Natural killer cell (primary cell): ENCODE measurements at regions not wholly inside any gene's neighbourhood (a gene's known extent, or its start where the extent isn't known, plus 50 kb on each side); places are given as distances from the start of the nearest gene placed in this dataset.

Experiments used
- ATAC-seq, 3 donors: fragments of 150-1000 bp in 2 of 3; fragments of 200-7000 bp in 1 of 3; cut with Tn5 transposase; 1 replicate in 1 of 3; 2 replicates in 2 of 3; pipeline ENCODE4 v1.10.0; 2021; ENCODE audit warnings: mild to moderate bottlenecking in 2 of 3, moderate library complexity in 2 of 3
- DNase-seq, 2 donors: peaks; one replicate each; pipeline versions ENCODE4 v3.0.0 to v3.0.0-alpha.2; 2013 to 2021; ENCODE audit warnings: mixed read lengths in 1 of 2
- H3K27ac ChIP-seq: one replicate; pipeline ENCODE4 v1.5.1; 2013; ENCODE audit warnings: mild to moderate bottlenecking, low read length
- H3K27me3 ChIP-seq: one replicate; pipeline ENCODE4 v1.6.1; 2013; ENCODE audit warnings: low read length; ENCODE audit not compliant: control insufficient read depth, insufficient read depth
- H3K36me3 ChIP-seq: one replicate; pipeline ENCODE4 v1.6.1; 2013; ENCODE audit warnings: low read length; ENCODE audit not compliant: control insufficient read depth, insufficient read depth
- H3K4me1 ChIP-seq: one replicate; pipeline ENCODE4 v1.6.1; 2013; ENCODE audit warnings: low read length; ENCODE audit not compliant: control insufficient read depth, insufficient read depth
- H3K4me3 ChIP-seq: one replicate; pipeline ENCODE4 v1.5.1; 2013; ENCODE audit warnings: low read length
- H3K9me3 ChIP-seq: one replicate; pipeline ENCODE4 v1.6.1; 2013; ENCODE audit warnings: low read length; ENCODE audit not compliant: control insufficient read depth, insufficient read depth
- H3K27ac Mint-ChIP-seq, 2 donors: one replicate each; pipeline ENCODE4 v1.8.0; 2022; ENCODE audit warnings: mild to moderate bottlenecking in 2 of 2, mixed read lengths in 2 of 2, moderate library complexity in 1 of 2
- H3K27me3 Mint-ChIP-seq, 2 donors: one replicate each; pipeline ENCODE4 v1.8.0; 2022; ENCODE audit warnings: low read depth in 2 of 2, mixed read lengths in 2 of 2
- H3K36me3 Mint-ChIP-seq: one replicate; pipeline ENCODE4 v1.8.0; 2022; ENCODE audit warnings: mixed read lengths
- H3K4me1 Mint-ChIP-seq, 2 donors: one replicate each; pipeline ENCODE4 v1.8.0; 2022; ENCODE audit warnings: mixed read lengths in 2 of 2
- H3K4me3 Mint-ChIP-seq: one replicate; pipeline ENCODE4 v1.8.0; 2022; ENCODE audit warnings: mild to moderate bottlenecking, moderate library complexity, mixed read lengths
- H3K9me3 Mint-ChIP-seq, 2 donors: one replicate each; pipeline ENCODE4 v1.8.0; 2022; ENCODE audit warnings: mixed read lengths in 2 of 2
- CTCF ChIP-seq: fragments of 200-600 bp; IDR thresholded peaks from one replicate; pipeline ENCODE4 v1.8.0; 2022; ENCODE audit warnings: antibody characterized with exemption
- WGBS: methylation state at CpG from one replicate; pipeline ENCODE4 v1.1.7; 2013; ENCODE audit warnings: missing lambda C conversion rate; ENCODE audit not compliant: insufficient coverage; 5-methylcytosine and 5-hydroxymethylcytosine counted together
- intact Hi-C: fragments of 100-400 bp; cut with micrococcal nuclease; formaldehyde crosslinking; loops from one replicate; pipeline ENCODE4 v1.14.2; 2022

GRCh38 chr1:186536273-186536890 lies 75.5 kb upstream of the PDC start:
- Histone ChIP-seq H3K27me3 (no peaks in the 10 kb centered on the region), H3K27ac (no peak overlapping the region), H3K4me1 (no peaks in the 10 kb centered on the region), H3K9me3 (peaks cover 16% of the 10 kb centered on the region), H3K4me3 (no peak overlapping the region), H3K36me3 (no peaks in the 10 kb centered on the region)
- no peak for DNase-seq
- no peak for ATAC-seq
- Mint-ChIP-seq H3K4me3 (no peak overlapping the region), H3K36me3 (peaks cover 9% of the 10 kb centered on the region), H3K27ac (no peak overlapping the region), H3K27me3 (no peaks in the 10 kb centered on the region), H3K9me3 (peaks cover 4 to 11% of the 10 kb centered on the region in 2 donors), H3K4me1 (no peaks in the 10 kb centered on the region)
- TF ChIP-seq CTCF = no peak
- intact Hi-C loops = no loop called here
- WGBS = 100% methylated on average over 2 of the region's 3 CpGs

- Mint-ChIP-seq H3K27ac (no peak overlapping the region), H3K4me3 (no peak overlapping the region), H3K27me3 (no peaks in the 10 kb centered on the region), H3K9me3 (peaks cover 5 to 14% of the 10 kb centered on the region in 2 donors), H3K4me1 (no peaks in the 10 kb centered on the region), H3K36me3 (peaks cover 15% of the 10 kb centered on the region)
- intact Hi-C loops = no loop called here
- DNase-seq (no peak), ATAC-seq (no peak)
- no peaks in the 10 kb centered on the region for H3K4me1 ChIP-seq
- no peak overlapping the region for H3K4me3 ChIP-seq
- no peaks in the 10 kb centered on the region for H3K27me3 ChIP-seq
- WGBS = 73% methylated on average over 3 of the region's 5 CpGs
- no peaks in the 10 kb centered on the region for H3K36me3 ChIP-seq
- H3K9me3 ChIP-seq = peaks cover 10% of the 10 kb centered on the region
- no peak for TF ChIP-seq CTCF
- H3K27ac ChIP-seq = no peak overlapping the region
These were observed 74.6 kb upstream of the PDC start for GRCh38 chr1:186535388-186536133.

GRCh38 chr1:186534401-186534800 lies 73.5 kb upstream of the PDC start:
- whole genome bisulfite sequencing = 92% methylated on average over 4 of the region's 4 CpGs
- H3K9me3 ChIP-seq = peaks cover 3% of the 10 kb centered on the region
- no peak for TF ChIP-seq CTCF
- Mint-ChIP-seq H3K36me3 (peaks cover 8% of the 10 kb centered on the region), H3K4me1 (no peaks in the 10 kb centered on the region), H3K27ac (no peak overlapping the region), H3K4me3 (no peak overlapping the region), H3K27me3 (no peaks in the 10 kb centered on the region), H3K9me3 (peaks cover 4 to 8% of the 10 kb centered on the region in 2 donors)
- ATAC-seq (no peak), DNase-seq (no peak)
- no peaks in the 10 kb centered on the region for H3K27me3 ChIP-seq
- no peak overlapping the region for H3K27ac ChIP-seq
- no peaks in the 10 kb centered on the region for H3K4me1 ChIP-seq
- H3K4me3 ChIP-seq = no peak overlapping the region
- no peaks in the 10 kb centered on the region for H3K36me3 ChIP-seq
- intact Hi-C loops = no loop called here
